ENCODE measurements at regions not wholly inside any gene's neighbourhood (a gene's known extent, or its start where the extent isn't known, plus 50 kb on each side); places are given as distances from the start of the nearest gene placed in this dataset.

GRCh38 chr10:28381466-28381865, 78.6 kb upstream of the MPP7 start (continued):
- TF ChIP-seq HSF4 (CRISPR knock-in tag; IDR thresholded peaks at IDR 0.05; ENCODE audit: borderline replicate concordance) (no peak), RBM15 (IDR thresholded peaks at IDR 0.05; ENCODE audit: insufficient read depth, low read length) (no peak), E2F6 (IDR thresholded peaks at IDR 0.05; ENCODE audit: borderline replicate concordance in 1 of 2, extremely low read depth in 1 of 2, insufficient read depth in 1 of 2, insufficient read length in 1 of 2, low read depth in 1 of 2, low read length in 1 of 2, poor library complexity in 1 of 2, severe bottlenecking in 1 of 2) (no peak)

- Histone ChIP-seq H3K9me3 (replicated peaks; ENCODE audit: control insufficient read depth, insufficient read depth, low read depth, low read length) (no peaks in the 10 kb centered on the region), H3K4me3 (no peak overlapping the region), H3K36me3 (ENCODE audit: control insufficient read depth, insufficient read depth, low read length) (no peaks in the 10 kb centered on the region), H2AFZ (ENCODE audit: low read depth, low read length) (no peak overlapping the region), H3K9me1 (ENCODE audit: control insufficient read depth, insufficient read depth, low read length) (no peaks in the 10 kb centered on the region), H3K4me2 (ENCODE audit: insufficient read depth, low read length) (no peak overlapping the region), H3K79me2 (ENCODE audit: control insufficient read depth, insufficient read depth, low read length) (no peaks in the 10 kb centered on the region), H4K20me1 (replicated peaks; ENCODE audit: control insufficient read depth, insufficient read depth, low read length) (no peaks in the 10 kb centered on the region), H3K4me1 (replicated peaks in 1 of 2; ENCODE audit: control insufficient read depth in 2 of 2, insufficient read depth in 2 of 2, low read length in 2 of 2) (peaks cover 0 to 3% of the 10 kb centered on the region in 2 experiments; a peak in 2 of 5 replicates), H3K27me3 (ENCODE audit: control insufficient read depth in 2 of 2, insufficient read depth in 2 of 2, low read length in 2 of 2) (peaks cover 4 to 9% of the 10 kb centered on the region in 2 experiments; a peak in 2 of 5 replicates), H3K27ac (ENCODE audit: extremely low read depth, low read depth, low read length) (no peak overlapping the region), H3K9ac (ENCODE audit: insufficient read depth in 1 of 2, low read depth in 2 of 2, low read length in 2 of 2) (no peak overlapping the region)
- ATAC-seq, result peak; percentile 96
- POLR2A ChIA-PET, result no interaction called here
- DNase-seq (ENCODE audit: extremely low read depth in 1 of 4, low spot score in 3 of 4), result peak; percentile 53 to 80 (median 58)
- intact Hi-C loops (cut with micrococcal nuclease) (loop anchor here (1.0 to 10.0 kb wide), 5 partner anchors 79 to 1017 kb away; partner anchors contain the start of gene MPP7), in situ Hi-C loops (cut with MboI) (loop anchor here (5.0 to 25.0 kb wide), 3 partner anchors 130 to 827 kb away; partner anchors contain the start of gene MKX)
- BruUV-seq (replicated peaks), result no TSS peak
- 33% methylated on average over 12 of the region's 12 CpGs for WGBS (ENCODE audit: insufficient coverage, low coverage, missing lambda C conversion rate)
- CTCF ChIA-PET (ENCODE audit: low intra/inter-chr PET ratio), result interaction anchor here (1.0 to 1.5 kb wide), 4 partner anchors 11 to 131 kb away, joined by 4 to 24 read pairs (median 6); partner anchors contain the start of gene MPP7
- peak; percentile 98 for FAIRE-seq
- TF ChIP-seq MITF (IDR thresholded peaks at IDR 0.05) (no peak), STAT6 (CRISPR knock-in tag; IDR thresholded peaks at IDR 0.05) (no peak), HDAC3 (IDR thresholded peaks at IDR 0.05; ENCODE audit: borderline replicate concordance, partially characterized antibody) (no peak), YY1 (IDR thresholded peaks at IDR 0.05; ENCODE audit: borderline replicate concordance in 1 of 3, control insufficient read depth in 1 of 3, extremely low read depth in 1 of 3, insufficient read depth in 3 of 3, insufficient read length in 1 of 3, insufficient replicate concordance in 2 of 3, low read depth in 1 of 3, low read length in 2 of 3) (no peak), ID3 (CRISPR knock-in tag; IDR thresholded peaks at IDR 0.05) (no peak), ID3 (tag; IDR thresholded peaks at IDR 0.05) (no peak)
These were observed 79.1 kb upstream of the MPP7 start for GRCh38 chr10:28381903-28382347.
